ENCODE measurements at regions not wholly inside any gene's neighbourhood (a gene's known extent, or its start where the extent isn't known, plus 50 kb on each side); places are given as distances from the start of the nearest gene placed in this dataset.

DNA sequence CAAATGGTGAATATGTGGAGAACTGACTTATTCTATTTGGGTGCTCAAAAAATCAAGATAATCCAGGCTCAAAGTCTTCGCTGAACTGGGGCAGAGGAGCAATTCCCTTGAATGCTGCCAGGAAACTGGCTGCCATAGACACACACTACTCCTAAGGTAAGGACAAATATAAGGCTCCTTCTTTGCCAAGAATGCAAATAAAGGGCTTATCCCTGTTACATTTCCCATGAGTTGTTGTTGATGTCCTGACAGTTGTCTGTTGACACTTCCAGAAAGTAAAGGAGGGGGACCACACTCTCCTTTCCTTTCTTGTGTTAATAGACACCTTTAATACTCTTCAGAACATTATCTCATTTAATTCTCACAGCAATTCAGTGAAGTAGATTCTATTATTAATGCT is 212.2 kb upstream of the PTBP2 start:
- no peak overlapping the region for H3K14ac ChIP-seq (ENCODE audit: insufficient read length)
- H2AK5ac ChIP-seq (ENCODE audit: low read depth, low read length): no peak overlapping the region
- no peaks in the 10 kb centered on the region for H3K79me2 ChIP-seq (ENCODE audit: control insufficient read depth in 1 of 2, insufficient read depth in 2 of 2, low read length in 2 of 2)
- H3K9me3 ChIP-seq (ENCODE audit: insufficient read depth in 2 of 2, low read depth in 1 of 2, low read length in 1 of 2): no peaks in the 10 kb centered on the region
- no peaks in the 10 kb centered on the region for H3K36me3 ChIP-seq (ENCODE audit: control insufficient read depth in 2 of 4, insufficient read depth in 4 of 4, low read length in 3 of 4)
- no peak overlapping the region for H3K4ac ChIP-seq (replicated peaks; ENCODE audit: insufficient read length, low read depth, low read length)
- H3K4me2 ChIP-seq (ENCODE audit: insufficient read depth in 1 of 2, low read depth in 2 of 2, low read length in 2 of 2): no peak overlapping the region
- no peaks in the 10 kb centered on the region for H3K23me2 ChIP-seq (ENCODE audit: low read depth, low read length)
- 93% methylated on average over 1 of the region's 1 CpG; no CpG with 5 or more reads in 1 of the 2 experiments for WGBS, 2 experiments (ENCODE audit: extremely low coverage in 1 of 2, insufficient coverage in 1 of 2, insufficient read length in 1 of 2, insufficient replicate concordance in 2 of 2, low coverage in 1 of 2, low lambda C conversion rate in 2 of 2, missing lambda C conversion rate in 1 of 2)
- DNase-seq (ENCODE audit: low read depth in 1 of 2, low spot score in 2 of 2) (no peak), FAIRE-seq (no peak)
- no peak overlapping the region for H2AFZ ChIP-seq (ENCODE audit: low read length)
- H3K18ac ChIP-seq (ENCODE audit: extremely low read depth, low read length): no peak overlapping the region
- H3K4me3 ChIP-seq (ENCODE audit: extremely low read depth in 1 of 4, insufficient read depth in 2 of 4, low read depth in 3 of 4, low read length in 4 of 4): no peak overlapping the region
- no peak overlapping the region for H4K5ac ChIP-seq (ENCODE audit: insufficient read length, low read depth, low read length)
- H3K27me3 ChIP-seq (replicated peaks in 1 of 4; ENCODE audit: control insufficient read depth in 3 of 4, extremely low read depth in 1 of 4, insufficient read depth in 3 of 4, low read length in 3 of 4): no peaks in the 10 kb centered on the region
- POLR2A ChIA-PET (ENCODE audit: partially characterized antibody): no interaction called here
- H3K4me1 ChIP-seq (replicated peaks in 1 of 4; ENCODE audit: control insufficient read depth in 3 of 4, insufficient read depth in 4 of 4, low read length in 3 of 4): peaks cover 0 to 6% (median 0%) of the 10 kb centered on the region in 4 experiments; a peak in 3 of 7 replicates
- no peak overlapping the region for H2BK120ac ChIP-seq (replicated peaks; ENCODE audit: low read depth, low read length)
- no peaks in the 10 kb centered on the region for H3K79me1 ChIP-seq (ENCODE audit: low read depth, low read length)
- no peak overlapping the region for H2BK5ac ChIP-seq (ENCODE audit: low read depth, low read length)
- no peak overlapping the region for H3K9ac ChIP-seq (replicated peaks in 1 of 4; ENCODE audit: extremely low read depth in 1 of 4, low read depth in 3 of 4, low read length in 3 of 4)
- H4K20me1 ChIP-seq (replicated peaks in 1 of 2; ENCODE audit: control insufficient read depth in 1 of 2, insufficient read depth in 2 of 2, low read length in 2 of 2): no peaks in the 10 kb centered on the region
- no peak overlapping the region for H4K8ac ChIP-seq (ENCODE audit: extremely low read depth, insufficient read depth, low read length)
- H2BK15ac ChIP-seq (ENCODE audit: low read length): no peak overlapping the region
- H2BK12ac ChIP-seq (ENCODE audit: low read depth, low read length): no peak overlapping the region
- no peak overlapping the region for H3K56ac ChIP-seq (replicated peaks; ENCODE audit: insufficient read length, low read depth, low read length)
- no peak overlapping the region for H2BK20ac ChIP-seq (ENCODE audit: low read length)
- no peak for TF ChIP-seq RXRA (IDR thresholded peaks at IDR 0.05; ENCODE audit: insufficient read depth, low read depth, low read length)
- TF ChIP-seq ZNF274 (IDR thresholded peaks at IDR 0.05; ENCODE audit: borderline replicate concordance, extremely low read depth, low read length): no peak
- no peak for TF ChIP-seq EP300 (IDR thresholded peaks at IDR 0.05; ENCODE audit: borderline replicate concordance in 1 of 2, low read depth in 2 of 2, low read length in 2 of 2)
- TF ChIP-seq KDM5A (IDR thresholded peaks at IDR 0.05; ENCODE audit: low read length): no peak
- TF ChIP-seq, protein P1, sequence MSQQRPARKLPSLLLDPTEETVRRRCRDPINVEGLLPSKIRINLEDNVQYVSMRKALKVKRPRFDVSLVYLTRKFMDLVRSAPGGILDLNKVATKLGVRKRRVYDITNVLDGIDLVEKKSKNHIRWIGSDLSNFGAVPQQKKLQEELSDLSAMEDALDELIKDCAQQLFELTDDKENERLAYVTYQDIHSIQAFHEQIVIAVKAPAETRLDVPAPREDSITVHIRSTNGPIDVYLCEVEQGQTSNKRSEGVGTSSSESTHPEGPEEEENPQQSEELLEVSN (IDR thresholded peaks at IDR 0.05): no peak
- TF ChIP-seq POLR2A (IDR thresholded peaks at IDR 0.05; ENCODE audit: control extremely low read depth in 1 of 2, low read depth in 2 of 2, low read length in 2 of 2): no peak
- TF ChIP-seq SAP30 (IDR thresholded peaks at IDR 0.05; ENCODE audit: insufficient read depth, insufficient replicate concordance, low read length): no peak
- no peak for TF ChIP-seq ASH2L (IDR thresholded peaks at IDR 0.05; ENCODE audit: low read length)
- no peak for TF ChIP-seq RBBP5 (IDR thresholded peaks at IDR 0.05; ENCODE audit: borderline replicate concordance, low read depth, low read length)
- no peak for TF ChIP-seq GTF2F1 (IDR thresholded peaks at IDR 0.05; ENCODE audit: borderline replicate concordance, low read depth, low read length)
- TF ChIP-seq RAD21 (IDR thresholded peaks at IDR 0.05 in 1 of 2, conservative IDR thresholded peaks at IDR 0.05 in 1 of 2; ENCODE audit: low read depth in 2 of 2, low read length in 2 of 2): no peak
- no peak for TF ChIP-seq KDM4A (IDR thresholded peaks at IDR 0.05; ENCODE audit: low read depth, low read length, severe bottlenecking)
- no peak overlapping the region for H3K27ac ChIP-seq (ENCODE audit: low read depth, low read length)
- H4K91ac ChIP-seq (replicated peaks; ENCODE audit: insufficient read length, low read length): no peak overlapping the region
- CTCF ChIA-PET (ENCODE audit: partially characterized antibody): interaction anchor here (1.0 to 1.1 kb wide), 3 partner anchors 16 to 88 kb away, joined by 3 to 4 read pairs (median 3); no protein-coding TSS in a partner anchor
- H3K23ac ChIP-seq (ENCODE audit: insufficient read length): no peak overlapping the region

Measured in H1 (cell line).